H1 (cell line): ENCODE measurements at regions not wholly inside any gene's neighbourhood (a gene's known extent, or its start where the extent isn't known, plus 50 kb on each side); places are given as distances from the start of the nearest gene placed in this dataset.

Experiments
- CTCF ChIA-PET: fragments of 300-600 bp; sonication (Branson Sonifier 250); formaldehyde crosslinking; loops from one replicate; lab custom pipeline; 2021; ENCODE audit not compliant: partially characterized antibody; lab: Charles Lee
- POLR2A ChIA-PET: fragments of 300-600 bp; sonication (Branson Sonifier 250); formaldehyde crosslinking; loops from one replicate; lab custom pipeline; 2021; ENCODE audit warnings: inconsistent platforms; ENCODE audit not compliant: partially characterized antibody; lab: Charles Lee
- DNase-seq, 2 experiments: peaks; one replicate each; pipeline versions ENCODE4 v3.0.0 to v3.0.0-alpha.2; 2010 to 2022; ENCODE audit warnings: low spot score in 2 of 2, low read depth in 1 of 2, mixed read lengths in 1 of 2
- FAIRE-seq: peaks from 2 replicates; lab custom pipeline; 2011; peaks lifted over from hg19 to GRCh38; lab: Jason Lieb, UNC
- H2AFZ ChIP-seq: 2 replicates; pipeline ENCODE4 v1.8.1; 2012; ENCODE audit warnings: low read length, inconsistent platforms
- H2AK5ac ChIP-seq: 2 replicates; pipeline ENCODE4 v1.6.1; 2013; ENCODE audit warnings: low read depth, low read length
- H2BK120ac ChIP-seq: replicated peaks from 2 replicates; pipeline ENCODE3; 2013; ENCODE audit warnings: low read depth, low read length, inconsistent platforms
- H2BK12ac ChIP-seq: 2 replicates; pipeline ENCODE4 v1.6.1; 2013; ENCODE audit warnings: low read depth, low read length
- H2BK15ac ChIP-seq: 2 replicates; pipeline ENCODE4 v1.6.1; 2013; ENCODE audit warnings: low read length
- H2BK20ac ChIP-seq: 2 replicates; pipeline ENCODE4 v1.6.1; 2013; ENCODE audit warnings: low read length
- H2BK5ac ChIP-seq: 2 replicates; pipeline ENCODE4 v1.6.1; 2013; ENCODE audit warnings: low read depth, low read length
- H3K14ac ChIP-seq: 2 replicates; pipeline ENCODE4 v1.6.1; 2013; ENCODE audit warnings: inconsistent platforms; ENCODE audit not compliant: insufficient read length
- H3K18ac ChIP-seq: 2 replicates; pipeline ENCODE4 v1.6.1; 2013; ENCODE audit warnings: low read length; ENCODE audit errors: extremely low read depth
- H3K23ac ChIP-seq: 2 replicates; pipeline ENCODE4 v1.6.1; 2013; ENCODE audit warnings: inconsistent platforms; ENCODE audit not compliant: insufficient read length
- H3K23me2 ChIP-seq: 2 replicates; pipeline ENCODE4 v1.6.1; 2013; ENCODE audit warnings: low read depth, low read length
- H3K27ac ChIP-seq: 2 replicates; pipeline ENCODE4 v1.6.1; 2011; ENCODE audit warnings: low read depth, low read length, inconsistent platforms
- H3K27me3 ChIP-seq, 4 experiments: replicated peaks in 1 of 4; 1 replicate in 1 of 4; 2 replicates in 3 of 4; pipeline versions ENCODE4 v1.6.1 to v1.8.1; 2011 to 2013; ENCODE audit warnings: low read length in 3 of 4, mild to moderate bottlenecking in 3 of 4, inconsistent platforms in 2 of 4, mixed read lengths in 2 of 4, moderate library complexity in 1 of 4; ENCODE audit not compliant: control insufficient read depth in 3 of 4, insufficient read depth in 3 of 4; ENCODE audit errors: extremely low read depth in 1 of 4
- H3K36me3 ChIP-seq, 4 experiments: 2 replicates each; pipeline versions ENCODE4 v1.6.1 to v1.8.1; 2011 to 2013; ENCODE audit warnings: mild to moderate bottlenecking in 4 of 4, low read length in 3 of 4, moderate library complexity in 2 of 4, control low read depth in 1 of 4, inconsistent platforms in 1 of 4; ENCODE audit not compliant: insufficient read depth in 4 of 4, control insufficient read depth in 2 of 4
- H3K4ac ChIP-seq: replicated peaks from 2 replicates; pipeline ENCODE3; 2013; ENCODE audit warnings: low read length, low read depth, mixed read lengths, inconsistent platforms; ENCODE audit not compliant: insufficient read length
- H3K4me1 ChIP-seq, 4 experiments: replicated peaks in 1 of 4; 1 replicate in 1 of 4; 2 replicates in 3 of 4; pipeline versions ENCODE4 v1.6.1 to v1.8.1; 2011 to 2013; ENCODE audit warnings: low read length in 3 of 4, inconsistent platforms in 2 of 4, mixed read lengths in 1 of 4; ENCODE audit not compliant: insufficient read depth in 4 of 4, control insufficient read depth in 3 of 4
- H3K4me2 ChIP-seq, 2 experiments: 2 replicates each; pipeline versions ENCODE4 v1.6.1 to v1.8.1; 2011 to 2013; ENCODE audit warnings: low read depth in 2 of 2, low read length in 2 of 2, control low read depth in 1 of 2, inconsistent platforms in 1 of 2, mild to moderate bottlenecking in 1 of 2; ENCODE audit not compliant: insufficient read depth in 1 of 2
- H3K4me3 ChIP-seq, 4 experiments: fragments of 200-600, 300-600 bp in 1 of 4; sonication (generic), shearing (Covaris generic), sonication (Bioruptor Twin) in 1 of 4; 2 replicates each; pipeline versions ENCODE4 v1.5.1 to v1.8.1; 2011 to 2016; ENCODE audit warnings: low read length in 4 of 4, low read depth in 3 of 4, control low read depth in 2 of 4, inconsistent platforms in 2 of 4, mild to moderate bottlenecking in 2 of 4, mixed read lengths in 1 of 4, moderate library complexity in 1 of 4; ENCODE audit not compliant: insufficient read depth in 2 of 4; ENCODE audit errors: extremely low read depth in 1 of 4
- H3K56ac ChIP-seq: replicated peaks from 2 replicates; pipeline ENCODE3; 2013; ENCODE audit warnings: low read depth, mild to moderate bottlenecking, mixed read lengths, low read length, inconsistent platforms; ENCODE audit not compliant: insufficient read length
- H3K79me1 ChIP-seq: 2 replicates; pipeline ENCODE4 v1.6.1; 2013; ENCODE audit warnings: low read depth, low read length, control low read depth
- H3K79me2 ChIP-seq, 2 experiments: 2 replicates each; pipeline versions ENCODE4 v1.6.1 to v1.8.1; 2012 to 2013; ENCODE audit warnings: low read length in 2 of 2, mild to moderate bottlenecking in 2 of 2, inconsistent platforms in 1 of 2; ENCODE audit not compliant: insufficient read depth in 2 of 2, control insufficient read depth in 1 of 2
- H3K9ac ChIP-seq, 4 experiments: replicated peaks in 1 of 4; 1 replicate in 1 of 4; 2 replicates in 3 of 4; pipeline versions ENCODE4 v1.6.1 to v1.8.1; 2011 to 2013; ENCODE audit warnings: low read depth in 3 of 4, low read length in 3 of 4, control low read depth in 2 of 4, mild to moderate bottlenecking in 2 of 4, moderate library complexity in 2 of 4, inconsistent platforms in 1 of 4; ENCODE audit errors: extremely low read depth in 1 of 4
- H3K9me3 ChIP-seq, 2 experiments: 2 replicates each; pipeline versions ENCODE4 v1.6.1 to v1.8.1; 2012 to 2013; ENCODE audit warnings: mild to moderate bottlenecking in 2 of 2, moderate library complexity in 2 of 2, control low read depth in 1 of 2, inconsistent platforms in 1 of 2, low read depth in 1 of 2, low read length in 1 of 2, mixed read lengths in 1 of 2; ENCODE audit not compliant: insufficient read depth in 2 of 2
- H4K20me1 ChIP-seq, 2 experiments: replicated peaks in 1 of 2; 2 replicates each; pipeline versions ENCODE3 to v1.8.1; 2011 to 2013; ENCODE audit warnings: inconsistent platforms in 2 of 2, low read length in 2 of 2, mild to moderate bottlenecking in 1 of 2; ENCODE audit not compliant: insufficient read depth in 2 of 2, control insufficient read depth in 1 of 2
- H4K5ac ChIP-seq: 2 replicates; pipeline ENCODE4 v1.6.1; 2013; ENCODE audit warnings: low read length, low read depth, mixed read lengths, inconsistent platforms; ENCODE audit not compliant: insufficient read length
- H4K8ac ChIP-seq: 2 replicates; pipeline ENCODE4 v1.8.0; 2013; ENCODE audit warnings: mild to moderate bottlenecking, moderate library complexity, low read length, inconsistent platforms; ENCODE audit not compliant: insufficient read depth; ENCODE audit errors: extremely low read depth
- H4K91ac ChIP-seq: replicated peaks from 2 replicates; pipeline ENCODE3; 2013; ENCODE audit warnings: low read length, mixed read lengths, inconsistent platforms; ENCODE audit not compliant: insufficient read length
- ATF3 ChIP-seq: IDR thresholded peaks from 2 replicates; pipeline ENCODE4 v1.6.1; 2011; ENCODE audit warnings: low read depth, mild to moderate bottlenecking, low read length; ENCODE audit not compliant: insufficient read depth
- CBX5 ChIP-seq: fragments of 300-800, 300-1000 bp; sonication (generic); IDR thresholded peaks from 2 replicates; pipeline ENCODE4 v1.7.1; 2016; ENCODE audit warnings: antibody characterized with exemption, low read length, low read depth
- CBX8 ChIP-seq: fragments of 300-800, 300-1000 bp; sonication (generic); IDR thresholded peaks from 2 replicates; pipeline ENCODE4 v1.7.1; 2016; ENCODE audit warnings: low read depth, low read length, borderline replicate concordance
- CREB1 ChIP-seq: IDR thresholded peaks from 2 replicates; pipeline ENCODE4 v1.6.1; 2012; ENCODE audit warnings: inconsistent platforms
- EZH2 ChIP-seq: fragments of 200-600 bp; sonication (generic); IDR thresholded peaks from 2 replicates; pipeline ENCODE4 v1.7.1; 2012; ENCODE audit warnings: low read depth, mild to moderate bottlenecking, moderate library complexity, low read length, inconsistent platforms; ENCODE audit not compliant: severe bottlenecking
- POU5F1 ChIP-seq: IDR thresholded peaks from 2 replicates; pipeline ENCODE4 v1.6.1; 2011; ENCODE audit warnings: low read depth, mild to moderate bottlenecking, low read length, moderate library complexity
- RAD21 ChIP-seq, 2 experiments: IDR thresholded peaks in 1 of 2; conservative IDR thresholded peaks in 1 of 2; 2 replicates each; pipeline ENCODE4 v1.6.1; 2011; ENCODE audit warnings: low read depth in 2 of 2, low read length in 2 of 2, improper control_type of control experiment in 1 of 2, inconsistent platforms in 1 of 2, mild to moderate bottlenecking in 1 of 2, moderate library complexity in 1 of 2
- RBBP5 ChIP-seq: IDR thresholded peaks from 2 replicates; pipeline ENCODE4 v1.7.1; 2012; ENCODE audit warnings: low read depth, mild to moderate bottlenecking, inconsistent platforms, low read length, moderate library complexity, borderline replicate concordance
- RFX5 ChIP-seq: IDR thresholded peaks from 2 replicates; pipeline ENCODE4 v1.6.1; 2011; ENCODE audit warnings: low read depth, low read length, improper control_type of control experiment, borderline replicate concordance
- RXRA ChIP-seq: IDR thresholded peaks from 2 replicates; pipeline ENCODE4 v1.6.1; 2011; ENCODE audit warnings: low read depth, mild to moderate bottlenecking, low read length, moderate library complexity; ENCODE audit not compliant: insufficient read depth
- WGBS, 2 experiments: shearing (Covaris generic) in 1 of 2; methylation state at CpG; one replicate each; pipeline versions ENCODE4 v1.1.6 to v1.1.7; 2013 to 2015; ENCODE audit warnings: low lambda C conversion rate in 2 of 2, mixed read lengths in 2 of 2, inconsistent platforms in 1 of 2, low coverage in 1 of 2, missing lambda C conversion rate in 1 of 2; ENCODE audit not compliant: insufficient replicate concordance in 2 of 2, insufficient coverage in 1 of 2, insufficient read length in 1 of 2; ENCODE audit errors: extremely low coverage in 1 of 2, missing lambda C conversion rate in 1 of 2; 5-methylcytosine and 5-hydroxymethylcytosine counted together

- H2BK120ac ChIP-seq, result no peak overlapping the region
- no peaks in the 10 kb centered on the region for H3K9me3 ChIP-seq
- H3K27me3 ChIP-seq, result no peaks in the 10 kb centered on the region
- H4K5ac ChIP-seq, result no peak overlapping the region
- H2AFZ ChIP-seq, result no peak overlapping the region
- H3K23me2 ChIP-seq, result no peaks in the 10 kb centered on the region
- no peak overlapping the region for H2BK15ac ChIP-seq
- no peak overlapping the region for H3K27ac ChIP-seq
- H3K14ac ChIP-seq, result no peak overlapping the region
- H3K4me1 ChIP-seq, result no peaks in the 10 kb centered on the region; a peak in 1 of 7 replicates
- no peak overlapping the region for H3K4me2 ChIP-seq
- WGBS, 2 experiments, result 94% methylated on average over 1 of the region's 1 CpG; no CpG with 5 or more reads in 1 of the 2 experiments
- no peaks in the 10 kb centered on the region for H3K36me3 ChIP-seq
- H2BK12ac ChIP-seq, result no peak overlapping the region
- H2BK20ac ChIP-seq, result no peak overlapping the region
- TF ChIP-seq CBX8, result no peak
- no peak for TF ChIP-seq CBX5
- no peak for TF ChIP-seq RBBP5
- no peak for TF ChIP-seq RXRA
- TF ChIP-seq POU5F1, result no peak
- TF ChIP-seq CREB1, result no peak
- no peak for TF ChIP-seq RFX5
- TF ChIP-seq EZH2, result no peak
- TF ChIP-seq ATF3, result no peak
- TF ChIP-seq RAD21 (IDR thresholded peaks at IDR 0.05 in 1 of 2, conservative IDR thresholded peaks at IDR 0.05 in 1 of 2; ENCODE audit: low read depth in 2 of 2, low read length in 2 of 2), result no peak
- no peak overlapping the region for H3K9ac ChIP-seq
- ChIA-PET CTCF (no interaction called here), POLR2A (no interaction called here)
- no peak overlapping the region for H3K23ac ChIP-seq
- DNase-seq (no peak), FAIRE-seq (no peak)
- no peak overlapping the region for H3K4me3 ChIP-seq
- H2BK5ac ChIP-seq, result no peak overlapping the region
- H3K18ac ChIP-seq, result no peak overlapping the region
- no peaks in the 10 kb centered on the region for H3K79me1 ChIP-seq
- H3K4ac ChIP-seq, result no peak overlapping the region
- no peak overlapping the region for H4K8ac ChIP-seq
- H4K91ac ChIP-seq, result no peak overlapping the region
- H2AK5ac ChIP-seq, result no peak overlapping the region
- H3K56ac ChIP-seq, result no peak overlapping the region
- no peaks in the 10 kb centered on the region for H4K20me1 ChIP-seq
- no peaks in the 10 kb centered on the region for H3K79me2 ChIP-seq
Measured at GRCh38 chr12:105567061-105567460, 236.6 kb downstream of the C12orf75 start.
